Stomach (tissue), 4 donors: ENCODE measurements at regions not wholly inside any gene's neighbourhood (a gene's known extent, or its start where the extent isn't known, plus 50 kb on each side); places are given as distances from the start of the nearest gene placed in this dataset.

Experiments used
- EP300 ChIP-seq: sonication (generic); formaldehyde crosslinking; IDR thresholded peaks from one replicate; pipeline ENCODE4 v1.6.1; 2017; ENCODE audit warnings: antibody characterized with exemption
- POLR2A ChIP-seq, 4 donors: fragments of 450-650 bp; IDR thresholded peaks; one replicate each; pipeline ENCODE4 v1.6.1; 2016; ENCODE audit warnings: antibody characterized with exemption in 4 of 4, control low read depth in 2 of 4, mild to moderate bottlenecking in 1 of 4, moderate library complexity in 1 of 4
- POLR2AphosphoS5 ChIP-seq, 3 donors: sonication (generic); formaldehyde crosslinking; IDR thresholded peaks; one replicate each; pipeline ENCODE4 v1.6.1; 2016; ENCODE audit warnings: antibody characterized with exemption in 3 of 3
- TF ChIP-seq, protein P1 (sequence below), 7 experiments: fragments of 450-650 bp in 4 of 7; fragments of 200-600 bp in 3 of 7; sonication (generic) in 3 of 7; IDR thresholded peaks; one replicate each; pipeline ENCODE4 v1.5.1; 2016 to 2019; ENCODE audit warnings: antibody characterized with exemption in 7 of 7, control low read depth in 2 of 7, mild to moderate bottlenecking in 1 of 7

DNA sequence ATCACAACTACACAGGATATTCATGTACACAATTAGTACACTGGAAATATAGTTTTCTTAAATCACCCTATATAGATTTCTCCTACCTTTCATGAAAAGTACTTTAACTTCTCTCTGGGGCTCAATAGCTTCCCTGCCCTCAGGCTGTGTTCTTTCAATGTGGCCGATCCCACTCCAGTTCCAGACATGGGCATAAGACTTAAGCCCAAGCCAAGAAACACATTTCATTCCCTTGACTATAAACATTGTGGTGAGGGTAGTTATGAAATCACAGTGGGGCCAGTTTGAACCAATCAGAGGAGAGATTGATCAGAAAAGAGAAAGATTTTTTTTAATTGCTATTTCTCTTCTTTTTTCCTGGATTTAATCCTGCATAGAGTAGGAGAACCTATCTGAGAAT, 904.6 kb upstream of the SORCS1 start:
- TF ChIP-seq EP300 (no peak), POLR2AphosphoS5 (IDR thresholded peaks at IDR 0.05) (no peak), POLR2A (IDR thresholded peaks at IDR 0.05) (no peak)
- TF ChIP-seq, protein P1, sequence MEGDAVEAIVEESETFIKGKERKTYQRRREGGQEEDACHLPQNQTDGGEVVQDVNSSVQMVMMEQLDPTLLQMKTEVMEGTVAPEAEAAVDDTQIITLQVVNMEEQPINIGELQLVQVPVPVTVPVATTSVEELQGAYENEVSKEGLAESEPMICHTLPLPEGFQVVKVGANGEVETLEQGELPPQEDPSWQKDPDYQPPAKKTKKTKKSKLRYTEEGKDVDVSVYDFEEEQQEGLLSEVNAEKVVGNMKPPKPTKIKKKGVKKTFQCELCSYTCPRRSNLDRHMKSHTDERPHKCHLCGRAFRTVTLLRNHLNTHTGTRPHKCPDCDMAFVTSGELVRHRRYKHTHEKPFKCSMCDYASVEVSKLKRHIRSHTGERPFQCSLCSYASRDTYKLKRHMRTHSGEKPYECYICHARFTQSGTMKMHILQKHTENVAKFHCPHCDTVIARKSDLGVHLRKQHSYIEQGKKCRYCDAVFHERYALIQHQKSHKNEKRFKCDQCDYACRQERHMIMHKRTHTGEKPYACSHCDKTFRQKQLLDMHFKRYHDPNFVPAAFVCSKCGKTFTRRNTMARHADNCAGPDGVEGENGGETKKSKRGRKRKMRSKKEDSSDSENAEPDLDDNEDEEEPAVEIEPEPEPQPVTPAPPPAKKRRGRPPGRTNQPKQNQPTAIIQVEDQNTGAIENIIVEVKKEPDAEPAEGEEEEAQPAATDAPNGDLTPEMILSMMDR (IDR thresholded peaks at IDR 0.05), result no peak
